IPS-18c (cell line): ENCODE measurements at regions not wholly inside any gene's neighbourhood (a gene's known extent, or its start where the extent isn't known, plus 50 kb on each side); places are given as distances from the start of the nearest gene placed in this dataset.

Source experiments
- H3K4me3 ChIP-seq: 2 replicates; pipeline ENCODE4 v1.7.0; 2013; ENCODE audit warnings: low read depth, mild to moderate bottlenecking, low read length, moderate library complexity; ENCODE audit not compliant: insufficient read depth
- H3K9me3 ChIP-seq: one replicate; pipeline ENCODE4 v1.6.1; 2013; ENCODE audit warnings: mild to moderate bottlenecking, low read length, moderate library complexity; ENCODE audit not compliant: control insufficient read depth, insufficient read depth

DNA sequence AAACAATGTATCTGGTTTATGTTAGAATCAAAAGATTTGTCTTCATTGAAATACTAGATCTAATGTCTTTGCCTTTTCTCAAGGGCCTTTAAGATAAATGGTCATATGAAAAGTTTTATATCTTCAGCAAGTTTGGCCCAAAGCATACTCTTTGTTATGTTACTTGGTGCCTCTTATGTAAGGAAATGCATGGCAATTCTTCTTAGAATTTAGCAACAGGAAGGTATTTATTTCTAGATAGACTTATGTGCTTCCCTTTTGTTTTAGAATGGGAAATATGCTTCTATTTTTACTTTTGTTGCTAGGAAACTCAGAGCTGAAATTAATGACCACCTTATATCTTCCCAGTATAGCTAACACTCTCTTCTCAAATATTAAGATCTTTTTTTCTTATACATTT, 117.4 kb upstream of the DLX2 start:
- Histone ChIP-seq H3K4me3 (no peak overlapping the region), H3K9me3 (no peaks in the 10 kb centered on the region)

DNA sequence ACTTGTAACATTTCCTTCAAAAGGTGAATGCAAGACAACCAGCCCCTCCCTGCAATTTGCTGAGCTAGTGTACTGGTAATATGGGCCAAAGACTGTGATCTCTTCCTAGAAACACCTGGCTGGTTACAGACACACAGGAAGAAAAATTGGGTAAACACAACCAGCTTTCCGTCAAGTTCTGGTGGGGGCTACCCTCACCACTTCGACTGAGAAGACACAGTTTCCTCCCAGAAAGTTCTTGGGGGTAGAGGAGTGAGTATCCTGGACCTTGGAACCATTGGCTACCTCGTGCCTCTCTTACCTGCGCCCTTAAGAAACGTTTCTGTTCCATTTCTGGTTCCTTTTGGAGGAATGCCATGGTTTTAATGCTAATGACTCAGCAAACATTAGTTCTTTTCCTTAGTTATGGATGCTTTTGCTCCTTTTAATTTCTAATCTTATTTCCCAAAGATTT, 120.9 kb upstream of the DLX2 start:
- H3K4me3 ChIP-seq = no peak overlapping the region
- no peaks in the 10 kb centered on the region for H3K9me3 ChIP-seq

DNA sequence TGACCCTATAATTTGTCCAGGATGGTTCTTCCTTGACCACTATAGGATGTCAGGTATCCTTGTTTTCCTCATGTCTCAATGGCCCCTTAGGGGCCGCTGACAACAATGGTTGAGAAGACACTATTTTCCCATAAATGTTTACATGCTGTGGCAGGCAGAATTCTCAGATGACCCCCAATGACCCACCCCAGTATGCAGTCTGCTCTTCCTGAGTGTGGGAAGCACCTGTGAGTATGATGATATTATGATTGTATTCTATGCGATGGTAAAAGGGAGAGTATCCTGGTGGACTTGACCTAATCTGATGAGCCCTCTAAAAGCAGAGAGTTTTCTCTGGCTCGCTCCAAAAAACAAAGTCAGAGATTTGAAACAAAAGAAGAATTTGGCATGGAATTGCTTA, 123.1 kb upstream of the DLX2 start:
- H3K9me3 ChIP-seq = no peaks in the 10 kb centered on the region
- no peak overlapping the region for H3K4me3 ChIP-seq

DNA sequence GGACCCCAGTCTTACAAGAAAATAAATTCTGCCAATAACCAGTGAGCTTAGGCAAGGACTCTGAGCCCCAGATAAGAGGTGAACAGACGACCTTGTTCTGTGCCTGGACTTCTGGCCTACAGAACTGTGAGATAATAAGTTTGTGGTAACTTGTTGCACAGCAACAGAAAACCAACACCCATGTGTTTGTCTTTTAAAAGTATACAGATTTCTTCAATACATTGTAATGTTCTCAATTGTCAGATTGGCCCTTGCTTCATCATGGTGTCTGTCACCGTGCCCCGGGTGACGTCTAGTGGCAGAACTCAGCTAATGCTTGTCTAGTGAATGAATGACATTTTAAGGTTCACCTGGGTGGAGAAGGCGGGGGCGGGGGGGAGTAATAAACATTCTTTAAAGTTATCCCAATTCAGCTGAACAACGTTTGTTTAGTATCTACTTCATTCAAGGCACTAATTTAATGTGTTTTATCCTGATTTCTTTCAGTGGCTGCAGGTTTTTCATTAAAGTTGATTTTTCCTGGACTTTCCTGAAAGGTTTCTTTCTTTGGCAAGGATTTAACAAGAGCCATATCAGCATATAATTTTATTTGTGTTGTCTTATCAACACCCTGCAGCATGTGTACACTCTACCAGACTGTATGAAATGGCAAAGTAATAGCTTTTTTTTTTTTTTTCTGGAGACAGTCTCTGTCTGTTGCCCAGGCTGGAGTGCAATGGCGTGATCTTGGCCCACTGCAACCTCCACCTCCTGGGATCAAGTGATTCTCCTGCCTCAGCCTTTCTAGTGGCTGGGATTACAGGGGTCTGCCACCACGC, 123.8 kb upstream of the DLX2 start:
- Histone ChIP-seq H3K9me3 (no peaks in the 10 kb centered on the region), H3K4me3 (no peak overlapping the region)

DNA sequence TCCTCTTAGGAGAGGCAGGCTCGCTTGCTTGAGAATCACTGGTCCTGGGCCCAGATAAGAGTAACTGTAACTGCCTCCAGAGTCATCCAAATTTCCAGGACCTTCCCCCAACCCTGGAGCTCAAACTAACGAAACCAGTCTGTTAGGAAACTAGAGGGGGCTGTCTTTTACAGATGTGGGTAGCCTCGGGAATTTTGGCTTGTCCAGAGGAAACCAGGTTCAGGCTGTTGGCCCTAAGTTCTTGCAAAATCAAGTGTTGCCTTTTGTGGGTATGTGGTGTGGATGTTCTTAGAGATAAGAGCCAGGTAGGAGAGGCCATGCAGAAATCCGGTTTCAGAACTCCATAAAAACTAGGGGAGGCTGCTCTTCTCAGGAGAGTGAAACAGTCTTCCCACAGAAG, 125.0 kb upstream of the DLX2 start:
- Histone ChIP-seq H3K9me3 (no peaks in the 10 kb centered on the region), H3K4me3 (no peak overlapping the region)

DNA sequence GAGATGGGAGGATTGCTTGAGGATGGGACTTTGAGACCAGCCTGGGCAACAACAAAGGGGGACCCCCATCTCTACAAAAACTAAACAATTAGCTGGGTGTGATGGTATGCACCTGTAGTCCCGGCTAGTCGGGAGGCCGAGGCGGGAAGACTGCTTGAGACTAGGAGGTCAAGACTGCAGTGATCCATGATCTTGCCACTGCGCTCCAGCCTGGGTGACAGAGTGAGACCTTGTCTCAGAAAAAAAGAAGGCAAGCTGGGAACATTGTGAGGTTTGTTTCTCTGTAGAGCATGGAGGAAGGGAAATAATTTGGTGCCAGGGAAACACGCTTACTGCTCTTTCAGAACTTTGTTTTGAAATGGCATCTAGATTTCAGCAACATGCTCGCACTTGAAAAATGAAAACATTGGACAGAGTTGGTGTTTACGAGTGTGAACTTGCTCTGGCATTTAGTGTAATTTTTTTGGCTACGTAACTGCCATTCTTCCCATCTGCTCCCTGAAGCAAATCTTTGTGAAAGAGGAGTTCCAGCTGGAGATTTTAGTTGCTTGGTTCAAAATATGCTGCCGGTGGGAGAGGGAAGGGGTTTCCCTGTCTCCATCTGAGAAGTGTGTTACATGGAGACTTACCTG, 125.6 kb upstream of the DLX2 start:
- no peak overlapping the region for H3K4me3 ChIP-seq
- H3K9me3 ChIP-seq = no peaks in the 10 kb centered on the region

DNA sequence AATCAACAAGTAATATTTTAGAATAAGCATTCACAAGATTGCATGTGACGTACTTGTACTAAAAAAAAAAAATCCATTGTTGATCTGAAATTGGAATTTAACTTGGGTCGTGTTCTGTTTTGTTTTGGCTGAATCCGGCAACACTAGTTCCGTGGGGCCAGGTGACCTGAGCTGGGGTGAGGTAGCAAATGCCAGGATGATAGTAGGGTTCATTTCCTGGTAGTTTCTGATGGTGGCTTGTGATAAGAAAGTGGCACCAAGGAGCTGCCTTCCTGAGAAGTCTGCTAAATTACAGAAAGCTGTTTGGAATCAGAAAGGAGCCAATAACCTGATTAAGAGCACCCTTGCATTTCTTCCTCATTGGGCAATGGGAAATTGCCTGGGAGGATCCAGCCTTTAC, 126.4 kb upstream of the DLX2 start:
- H3K4me3 ChIP-seq = no peak overlapping the region
- no peaks in the 10 kb centered on the region for H3K9me3 ChIP-seq

DNA sequence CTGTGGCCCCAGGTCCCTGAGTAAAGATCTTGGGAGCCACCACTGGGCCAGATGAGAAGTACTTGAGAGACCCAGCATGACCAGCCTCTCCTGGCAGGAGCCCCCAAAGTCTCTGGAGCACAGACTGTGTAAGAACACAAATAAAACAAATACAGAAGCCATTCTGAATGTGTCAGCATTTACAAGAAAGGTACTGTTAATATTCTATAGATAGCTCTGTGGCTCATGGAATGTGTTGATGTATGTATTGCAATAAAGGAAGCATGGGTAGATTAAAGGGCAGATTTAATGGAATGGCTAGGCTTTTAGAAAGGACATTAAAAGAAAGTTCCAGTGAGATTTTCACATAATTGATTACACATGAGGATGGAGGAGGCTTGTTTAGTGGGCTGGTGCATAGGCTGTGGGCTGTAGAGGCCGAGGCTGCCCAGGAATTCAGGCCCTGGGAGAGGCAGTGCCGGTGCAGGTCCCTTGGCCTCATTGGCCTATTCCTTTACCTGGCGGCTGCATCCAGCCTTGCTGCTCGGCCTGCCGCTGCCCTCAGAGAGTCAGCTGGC, 127.7 kb upstream of the DLX2 start:
- Histone ChIP-seq H3K9me3 (no peaks in the 10 kb centered on the region), H3K4me3 (no peak overlapping the region)

DNA sequence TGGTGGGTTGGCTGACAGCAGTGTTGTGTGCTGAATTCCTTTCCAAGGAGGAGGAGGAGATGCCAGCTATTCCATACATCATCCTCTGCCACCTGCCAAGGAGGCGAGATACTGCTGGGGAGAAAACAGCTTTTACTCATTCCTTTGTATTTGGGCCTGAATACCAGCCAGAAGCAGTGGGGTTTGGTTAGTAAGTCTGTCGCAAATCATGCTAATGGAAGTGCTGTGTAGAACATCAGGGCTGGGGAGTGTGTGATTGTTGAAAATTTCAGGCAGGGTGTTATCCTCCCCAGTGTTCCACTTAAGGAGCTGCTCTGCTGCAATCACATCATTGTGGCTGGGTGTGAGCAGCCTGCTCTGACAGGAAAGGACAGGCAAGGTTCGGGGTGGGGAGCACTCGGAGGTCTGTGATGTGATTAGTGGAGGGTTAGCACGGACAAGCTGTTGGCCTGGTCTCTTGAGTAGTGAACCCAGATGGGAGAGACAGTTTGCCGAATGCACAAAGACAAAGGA, 128.2 kb upstream of the DLX2 start:
- no peaks in the 10 kb centered on the region for H3K9me3 ChIP-seq
- H3K4me3 ChIP-seq = no peak overlapping the region

DNA sequence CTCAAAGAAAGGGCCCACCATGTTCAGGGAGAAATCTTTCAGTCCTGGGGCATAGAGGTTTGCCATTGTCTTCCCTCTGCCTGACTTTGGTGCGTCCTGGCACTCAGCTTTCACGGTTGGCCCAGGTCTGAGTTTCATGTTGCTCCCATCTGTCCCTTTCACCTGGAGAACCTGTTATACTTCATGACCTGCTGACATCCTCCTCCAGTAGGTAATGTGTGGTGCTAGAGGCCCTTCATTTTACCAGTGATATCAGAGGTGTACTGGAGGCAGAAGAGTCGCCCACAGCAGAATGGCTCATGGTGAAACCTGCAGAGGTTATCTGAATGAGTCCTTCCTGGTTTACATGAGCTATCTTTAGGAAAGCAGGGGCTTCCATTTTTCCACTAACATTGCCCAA, 128.8 kb upstream of the DLX2 start:
- H3K4me3 ChIP-seq = no peak overlapping the region

DNA sequence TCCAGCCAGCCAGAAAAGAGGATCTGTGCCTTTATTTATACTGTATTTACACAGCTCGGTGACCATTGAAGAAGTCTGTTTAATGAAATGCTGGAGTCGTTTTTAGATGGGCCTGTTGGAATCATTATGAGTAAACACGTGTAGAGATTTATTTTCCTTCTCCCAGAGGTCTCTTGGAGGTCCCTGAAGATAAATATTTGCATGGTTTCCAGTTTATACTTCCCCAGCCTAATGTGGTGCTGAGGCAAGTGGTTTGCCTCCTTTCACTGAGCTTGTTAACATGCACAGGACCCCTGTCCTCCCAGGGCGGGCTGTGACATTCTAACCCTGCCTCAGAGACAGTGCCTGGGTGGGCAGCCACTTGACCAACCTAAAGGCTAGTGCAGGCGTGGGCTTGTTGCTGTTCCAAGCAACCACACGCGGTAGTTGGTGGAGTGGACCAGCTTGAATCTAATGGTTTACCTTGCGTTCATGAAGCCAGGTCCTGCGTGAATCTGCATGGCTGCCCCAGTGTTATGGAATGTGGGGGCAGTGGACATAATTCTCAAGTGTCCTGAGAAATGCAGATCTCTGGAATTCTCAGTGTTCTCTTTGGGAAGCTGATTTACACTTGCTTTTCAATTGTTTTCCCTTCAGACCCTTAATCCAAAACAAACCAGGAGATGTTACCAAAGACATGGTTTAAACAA, 130.2 kb upstream of the DLX2 start:
- no peaks in the 10 kb centered on the region for H3K9me3 ChIP-seq

More for the DNA sequence above, 128.8 kb upstream of the DLX2 start:
- no peaks in the 10 kb centered on the region for H3K9me3 ChIP-seq

DNA sequence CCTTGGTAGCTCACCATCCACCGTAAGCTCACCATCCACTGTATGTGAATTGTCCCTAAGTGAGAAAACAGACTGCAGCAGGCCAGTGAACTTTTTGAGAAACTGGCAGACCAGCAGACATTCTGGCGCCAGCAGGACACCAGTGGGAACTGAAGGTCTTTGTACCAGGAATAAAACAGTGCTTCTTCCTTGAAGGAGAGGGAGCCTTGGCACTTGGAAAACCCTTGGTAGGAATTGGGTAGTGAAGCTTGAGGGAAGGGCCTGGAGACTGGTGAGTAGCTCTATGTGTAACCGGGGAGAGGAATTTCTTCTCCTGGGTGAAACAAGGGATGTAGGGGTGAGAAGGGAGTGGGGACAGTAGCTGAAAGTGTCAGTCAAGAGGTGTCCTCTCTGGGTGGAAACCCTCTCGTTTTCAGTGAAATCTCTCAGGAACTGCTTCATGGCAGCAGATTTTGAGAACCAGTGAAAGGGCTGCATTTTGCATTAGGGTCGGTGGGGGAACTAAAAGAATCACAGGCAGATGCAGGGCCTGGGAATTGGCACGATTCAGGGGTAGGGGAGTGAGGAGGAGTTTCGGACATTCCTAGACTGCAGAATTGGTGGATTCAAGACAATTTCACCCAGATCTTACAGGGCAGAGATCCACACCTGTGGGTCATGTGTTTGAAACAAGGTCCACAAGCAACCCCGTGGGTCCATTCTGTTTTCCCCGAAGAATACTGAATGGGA, 131.5 kb upstream of the DLX2 start:
- no peaks in the 10 kb centered on the region for H3K9me3 ChIP-seq
- H3K4me3 ChIP-seq = peak overlapping the region; percentile 46

More for the DNA sequence above, 130.2 kb upstream of the DLX2 start:
- no peak overlapping the region for H3K4me3 ChIP-seq

DNA sequence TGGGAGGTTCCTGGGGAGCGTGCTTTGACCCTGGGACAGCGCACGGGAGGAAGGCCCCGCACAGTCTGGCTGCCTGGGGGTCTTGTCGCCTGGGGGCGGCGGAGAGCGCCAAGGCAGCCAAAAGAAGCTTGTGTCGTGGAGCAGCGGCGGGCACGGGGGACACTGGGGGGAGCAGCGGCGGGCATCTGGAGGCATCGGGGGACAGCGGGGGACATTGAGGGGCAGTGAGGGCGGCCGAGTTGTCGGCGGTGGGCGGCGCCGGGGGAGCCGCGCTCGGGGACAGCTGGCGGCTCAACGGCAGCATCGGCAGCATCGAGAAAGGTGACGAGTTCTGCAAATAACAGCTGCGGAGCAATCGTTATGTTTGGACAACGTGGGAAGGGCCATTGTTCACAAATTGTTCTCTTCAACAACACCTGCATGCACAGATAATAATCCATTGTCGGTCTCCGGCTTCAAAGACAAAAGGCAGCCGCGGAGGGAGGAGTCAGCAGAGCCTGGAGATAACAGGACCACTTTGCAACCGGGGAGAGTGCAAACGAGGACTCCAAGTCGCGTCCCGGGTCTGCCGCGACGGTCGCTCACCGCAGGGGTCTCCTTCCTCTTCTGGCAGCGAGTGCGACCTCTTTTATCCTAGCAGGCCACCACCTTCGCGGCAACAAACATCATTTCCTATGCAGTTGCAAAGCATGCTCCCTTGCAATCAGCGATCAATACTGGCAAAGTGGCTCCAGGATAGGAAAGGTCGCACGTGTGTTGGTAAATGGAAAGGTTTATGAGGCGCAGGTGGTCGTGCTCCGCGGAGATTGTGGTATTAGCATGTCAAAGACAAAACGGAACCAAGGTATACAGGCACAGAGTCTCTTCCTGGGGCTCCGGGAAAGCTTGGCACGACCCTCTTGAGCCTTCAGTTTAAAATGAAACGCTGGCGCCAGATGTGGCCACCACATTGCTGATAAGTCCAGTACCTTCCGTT, 132.3 kb upstream of the DLX2 start:
- H3K9me3 ChIP-seq = no peaks in the 10 kb centered on the region
- H3K4me3 ChIP-seq = peak overlapping the region; percentile 46

DNA sequence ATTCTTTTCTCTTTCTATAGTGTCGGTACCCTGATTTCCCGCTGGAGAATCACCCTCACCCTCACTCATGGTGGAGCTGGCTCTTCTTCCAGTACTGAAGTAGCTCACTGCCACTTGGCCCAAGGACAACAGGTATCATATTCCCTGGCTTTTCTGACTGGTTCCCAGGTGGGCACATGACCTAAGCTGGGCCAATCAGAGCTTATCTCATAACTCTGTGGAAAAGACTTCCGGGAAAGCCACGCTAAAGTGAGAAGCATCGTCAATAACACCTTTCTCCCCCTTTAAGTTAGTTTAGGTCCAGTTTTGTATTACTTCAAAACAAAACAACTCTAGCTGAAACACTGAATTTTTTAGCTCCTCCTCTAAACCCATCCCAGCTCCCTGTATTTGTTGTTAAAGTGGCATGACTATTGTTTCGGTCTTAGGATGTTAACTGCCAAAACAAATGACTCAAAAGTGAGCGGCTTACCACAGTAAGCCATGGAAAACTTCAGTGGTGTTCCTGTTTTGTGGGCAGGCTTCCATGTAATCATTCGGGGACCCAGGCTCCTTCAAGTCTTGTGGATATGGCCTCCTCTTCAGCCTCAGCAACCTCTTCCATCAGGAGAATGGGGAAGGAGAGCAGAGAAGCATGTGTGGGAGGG, 137.4 kb upstream of the DLX2 start:
- Histone ChIP-seq H3K9me3 (no peaks in the 10 kb centered on the region), H3K4me3 (no peak overlapping the region)

DNA sequence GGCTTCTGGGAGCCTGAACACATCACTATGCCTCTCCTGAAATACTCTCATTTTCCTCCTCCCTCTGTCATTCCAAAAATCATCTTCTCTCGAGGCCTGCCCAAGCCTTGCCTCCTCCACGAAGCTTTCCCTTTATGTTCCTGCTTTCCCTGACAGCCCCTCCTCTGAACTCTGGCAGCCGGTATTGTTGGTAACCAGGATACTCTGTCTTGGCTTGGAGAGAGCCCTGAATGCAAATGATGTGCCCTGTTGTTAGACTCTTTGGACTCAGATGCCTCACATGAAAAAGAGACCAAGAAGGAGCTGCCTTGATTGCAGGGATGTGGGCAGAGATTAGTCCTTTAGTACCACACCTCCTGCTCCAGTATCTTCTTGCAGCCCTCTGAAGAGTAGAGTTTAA, 138.5 kb upstream of the DLX2 start:
- Histone ChIP-seq H3K9me3 (no peaks in the 10 kb centered on the region), H3K4me3 (no peak overlapping the region)

DNA sequence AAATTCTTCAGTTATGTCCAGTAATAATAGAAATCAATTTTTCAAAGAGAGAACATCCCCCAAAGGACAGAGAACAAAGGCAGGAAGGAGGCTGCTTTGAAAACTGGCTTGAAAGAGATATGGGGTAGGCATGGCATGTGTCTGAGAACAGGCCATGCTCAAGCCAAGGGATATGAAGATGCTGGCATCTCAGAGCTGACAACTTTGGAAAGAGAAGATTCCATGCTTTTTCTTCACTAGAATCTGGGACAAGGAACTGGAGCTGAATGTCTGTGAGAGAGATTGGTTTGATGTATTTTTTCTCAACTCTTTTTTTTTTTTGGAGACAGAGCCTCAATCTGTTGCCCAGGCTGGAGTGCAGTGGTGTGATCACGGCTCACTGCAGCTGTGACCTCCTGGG, 139.8 kb upstream of the DLX2 start:
- H3K4me3 ChIP-seq = no peak overlapping the region

More for the DNA sequence above, 139.8 kb upstream of the DLX2 start:
- no peaks in the 10 kb centered on the region for H3K9me3 ChIP-seq
